SK-N-SH treated with all-trans-retinoic acid at 6 μM for 48 hours (cell line): ENCODE measurements at regions not wholly inside any gene's neighbourhood (a gene's known extent, or its start where the extent isn't known, plus 50 kb on each side); places are given as distances from the start of the nearest gene placed in this dataset.

ENCODE experiments used
- ATAC-seq: fragments of 200-7000 bp; cut with Tn5 transposase; 3 replicates; pipeline ENCODE4 v1.9.1; 2020; ENCODE audit warnings: mild to moderate bottlenecking, moderate library complexity
- CSDC2 ChIP-seq: fragments of 250-450 bp; sonication (Bioruptor Pico); IDR thresholded peaks from 2 replicates; pipeline ENCODE4 v1.5.0; 2020; ENCODE audit warnings: mild to moderate bottlenecking, moderate library complexity
- ESRRG ChIP-seq: fragments of 250-450 bp; sonication (Bioruptor Pico); IDR thresholded peaks from 2 replicates; pipeline ENCODE4 v1.6.1; 2021; ENCODE audit warnings: mild to moderate bottlenecking
- GLIS3 ChIP-seq: fragments of 250-450 bp; sonication (Bioruptor Pico); IDR thresholded peaks from 2 replicates; pipeline ENCODE4 v1.5.0; 2020; ENCODE audit warnings: mild to moderate bottlenecking, moderate library complexity
- ISL1 ChIP-seq: fragments of 250-450 bp; sonication (Bioruptor Pico); IDR thresholded peaks from 2 replicates; pipeline ENCODE4 v2.1.2; 2022; ENCODE audit warnings: mild to moderate bottlenecking, moderate library complexity
- OSR1 ChIP-seq: fragments of 250-450 bp; sonication (Bioruptor Pico); IDR thresholded peaks from 2 replicates; pipeline ENCODE4 v1.8.0; 2022; ENCODE audit warnings: moderate library complexity, mild to moderate bottlenecking, inconsistent platforms
- PPARA ChIP-seq: fragments of 250-450 bp; sonication (Bioruptor Pico); IDR thresholded peaks from 2 replicates; pipeline ENCODE4 v1.5.0; 2020; ENCODE audit warnings: mild to moderate bottlenecking, borderline replicate concordance
- RARB ChIP-seq: fragments of 250-450 bp; sonication (Bioruptor Pico); IDR thresholded peaks from 2 replicates; pipeline ENCODE4 v1.8.0; 2021; ENCODE audit warnings: mild to moderate bottlenecking, moderate library complexity
- TCF4 ChIP-seq: fragments of 250-450 bp; sonication (Bioruptor Pico); IDR thresholded peaks from 2 replicates; pipeline ENCODE4 v1.8.0; 2021; ENCODE audit warnings: mild to moderate bottlenecking, moderate library complexity, borderline replicate concordance
- TOX ChIP-seq: fragments of 250-450 bp; sonication (Bioruptor Pico); IDR thresholded peaks from 2 replicates; pipeline ENCODE4 v1.8.0; 2021; ENCODE audit warnings: mild to moderate bottlenecking, moderate library complexity, borderline replicate concordance
- ZC3H10 ChIP-seq: fragments of 250-450 bp; sonication (Bioruptor Pico); IDR thresholded peaks from 2 replicates; pipeline ENCODE4 v1.5.1; 2021; ENCODE audit warnings: mild to moderate bottlenecking, moderate library complexity
- ZFP3 ChIP-seq: fragments of 250-450 bp; sonication (Bioruptor Pico); IDR thresholded peaks from 2 replicates; pipeline ENCODE4 v1.5.0; 2020; ENCODE audit warnings: mild to moderate bottlenecking, moderate library complexity
- ZFP30 ChIP-seq: fragments of 450-650 bp; formaldehyde crosslinking; IDR thresholded peaks from 2 replicates; pipeline ENCODE4 v1.5.0; 2022; ENCODE audit warnings: mild to moderate bottlenecking, moderate library complexity
- ZNF565 ChIP-seq: fragments of 450-650 bp; formaldehyde crosslinking; conservative IDR thresholded peaks from 2 replicates; pipeline ENCODE4 v1.5.0; 2020; ENCODE audit warnings: low read depth, mild to moderate bottlenecking, moderate library complexity
- ZNF70 ChIP-seq: fragments of 450-650 bp; formaldehyde crosslinking; IDR thresholded peaks from 2 replicates; pipeline ENCODE4 v1.5.0; 2020; ENCODE audit warnings: mild to moderate bottlenecking, moderate library complexity
- ZNF8 ChIP-seq: fragments of 450-650 bp; formaldehyde crosslinking; IDR thresholded peaks from 2 replicates; pipeline ENCODE4 v1.5.0; 2020; ENCODE audit warnings: mild to moderate bottlenecking, moderate library complexity
- TF ChIP-seq, protein P1 (sequence below): fragments of 250-450 bp; sonication (Bioruptor Pico); IDR thresholded peaks from 2 replicates; pipeline ENCODE4 v1.5.0; 2020; ENCODE audit warnings: mild to moderate bottlenecking, moderate library complexity
- TF ChIP-seq, protein P2 (sequence below): fragments of 250-450 bp; sonication (Bioruptor Pico); IDR thresholded peaks from 2 replicates; pipeline ENCODE4 v1.5.1; 2021; ENCODE audit warnings: mild to moderate bottlenecking, moderate library complexity
- TF ChIP-seq, protein P3 (sequence below): fragments of 250-450 bp; sonication (Bioruptor Pico); IDR thresholded peaks from 2 replicates; pipeline ENCODE4 v1.5.1; 2020; ENCODE audit warnings: low read depth, mild to moderate bottlenecking, moderate library complexity
- TF ChIP-seq, protein P4 (sequence below): fragments of 250-450 bp; sonication (Bioruptor Pico); IDR thresholded peaks from 2 replicates; pipeline ENCODE4 v1.8.0; 2020; ENCODE audit warnings: mild to moderate bottlenecking, moderate library complexity, borderline replicate concordance
- TF ChIP-seq, protein P5 (sequence below): fragments of 250-450 bp; sonication (Bioruptor Pico); IDR thresholded peaks from 2 replicates; pipeline ENCODE4 v1.8.0; 2021; ENCODE audit warnings: low read depth, mild to moderate bottlenecking, moderate library complexity, borderline replicate concordance

DNA sequence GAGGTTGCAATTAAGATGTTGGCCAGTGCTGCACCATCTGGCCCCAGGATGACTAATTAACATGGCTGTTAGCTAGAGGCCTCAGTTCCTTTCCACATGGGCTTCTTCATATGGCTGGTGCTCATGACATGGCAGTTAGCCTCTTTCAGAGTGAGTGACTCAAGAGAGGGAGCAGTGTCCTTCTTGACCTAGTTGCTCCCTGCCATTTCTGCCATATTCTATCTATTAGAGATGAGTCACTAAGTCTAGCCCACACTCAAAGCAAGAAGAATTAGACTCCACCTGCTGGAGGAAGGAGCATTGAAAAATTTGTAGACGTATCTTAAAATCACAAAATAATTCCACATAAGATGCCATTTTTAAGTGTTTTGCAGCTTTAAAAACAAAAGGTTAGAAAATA, 651.2 kb upstream of the CCNG1 start (continued):
- TF ChIP-seq ZC3H10 (CRISPR knock-in tag): no peak
- no peak for TF ChIP-seq RARB (CRISPR knock-in tag)
- TF ChIP-seq, all 23 proteins: peak for 0

DNA sequence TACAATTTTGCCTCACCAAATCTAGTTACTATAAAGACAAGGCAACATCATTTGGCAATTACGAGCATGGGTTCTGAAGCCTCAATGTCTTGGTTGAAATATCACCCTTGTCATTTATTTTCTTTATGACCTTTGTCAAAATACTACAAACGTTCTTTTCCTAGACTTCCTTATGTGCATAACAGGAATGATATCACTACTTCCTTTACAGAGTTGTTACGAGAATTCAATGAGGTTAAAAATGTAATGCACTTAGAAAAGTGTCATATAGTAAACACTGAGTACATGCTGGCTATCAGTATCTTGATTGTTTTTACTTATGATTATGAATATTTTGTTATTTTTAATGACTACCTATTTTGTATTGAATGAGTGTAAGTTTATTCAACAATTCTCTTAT, 640.9 kb upstream of the CCNG1 start:
- TF ChIP-seq, protein P1, sequence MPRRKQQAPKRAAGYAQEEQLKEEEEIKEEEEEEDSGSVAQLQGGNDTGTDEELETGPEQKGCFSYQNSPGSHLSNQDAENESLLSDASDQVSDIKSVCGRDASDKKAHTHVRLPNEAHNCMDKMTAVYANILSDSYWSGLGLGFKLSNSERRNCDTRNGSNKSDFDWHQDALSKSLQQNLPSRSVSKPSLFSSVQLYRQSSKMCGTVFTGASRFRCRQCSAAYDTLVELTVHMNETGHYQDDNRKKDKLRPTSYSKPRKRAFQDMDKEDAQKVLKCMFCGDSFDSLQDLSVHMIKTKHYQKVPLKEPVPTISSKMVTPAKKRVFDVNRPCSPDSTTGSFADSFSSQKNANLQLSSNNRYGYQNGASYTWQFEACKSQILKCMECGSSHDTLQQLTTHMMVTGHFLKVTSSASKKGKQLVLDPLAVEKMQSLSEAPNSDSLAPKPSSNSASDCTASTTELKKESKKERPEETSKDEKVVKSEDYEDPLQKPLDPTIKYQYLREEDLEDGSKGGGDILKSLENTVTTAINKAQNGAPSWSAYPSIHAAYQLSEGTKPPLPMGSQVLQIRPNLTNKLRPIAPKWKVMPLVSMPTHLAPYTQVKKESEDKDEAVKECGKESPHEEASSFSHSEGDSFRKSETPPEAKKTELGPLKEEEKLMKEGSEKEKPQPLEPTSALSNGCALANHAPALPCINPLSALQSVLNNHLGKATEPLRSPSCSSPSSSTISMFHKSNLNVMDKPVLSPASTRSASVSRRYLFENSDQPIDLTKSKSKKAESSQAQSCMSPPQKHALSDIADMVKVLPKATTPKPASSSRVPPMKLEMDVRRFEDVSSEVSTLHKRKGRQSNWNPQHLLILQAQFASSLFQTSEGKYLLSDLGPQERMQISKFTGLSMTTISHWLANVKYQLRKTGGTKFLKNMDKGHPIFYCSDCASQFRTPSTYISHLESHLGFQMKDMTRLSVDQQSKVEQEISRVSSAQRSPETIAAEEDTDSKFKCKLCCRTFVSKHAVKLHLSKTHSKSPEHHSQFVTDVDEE (CRISPR knock-in tag): no peak
- TF ChIP-seq ESRRG (no peak), ZNF8 (CRISPR knock-in tag) (no peak)
- no peak for ATAC-seq

DNA sequence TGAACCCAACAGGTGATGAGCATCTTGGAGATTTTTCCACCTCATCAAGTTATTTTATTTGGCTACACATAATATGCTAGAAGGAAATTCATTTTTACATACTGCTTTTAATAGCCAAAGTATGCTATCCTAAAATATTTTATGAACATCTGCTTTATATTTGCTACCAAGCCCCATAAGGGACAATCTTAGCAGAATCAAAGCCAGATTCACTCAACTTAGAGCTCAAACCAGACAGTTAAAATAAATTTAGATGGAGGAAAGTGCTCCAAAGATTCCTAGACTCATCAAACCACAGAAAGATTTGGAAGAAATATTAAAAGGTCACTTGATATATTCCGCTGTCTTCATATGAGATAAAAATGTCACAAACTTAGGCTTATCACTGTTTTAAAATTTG, 637.1 kb upstream of the CCNG1 start:
- TF ChIP-seq, protein P2, sequence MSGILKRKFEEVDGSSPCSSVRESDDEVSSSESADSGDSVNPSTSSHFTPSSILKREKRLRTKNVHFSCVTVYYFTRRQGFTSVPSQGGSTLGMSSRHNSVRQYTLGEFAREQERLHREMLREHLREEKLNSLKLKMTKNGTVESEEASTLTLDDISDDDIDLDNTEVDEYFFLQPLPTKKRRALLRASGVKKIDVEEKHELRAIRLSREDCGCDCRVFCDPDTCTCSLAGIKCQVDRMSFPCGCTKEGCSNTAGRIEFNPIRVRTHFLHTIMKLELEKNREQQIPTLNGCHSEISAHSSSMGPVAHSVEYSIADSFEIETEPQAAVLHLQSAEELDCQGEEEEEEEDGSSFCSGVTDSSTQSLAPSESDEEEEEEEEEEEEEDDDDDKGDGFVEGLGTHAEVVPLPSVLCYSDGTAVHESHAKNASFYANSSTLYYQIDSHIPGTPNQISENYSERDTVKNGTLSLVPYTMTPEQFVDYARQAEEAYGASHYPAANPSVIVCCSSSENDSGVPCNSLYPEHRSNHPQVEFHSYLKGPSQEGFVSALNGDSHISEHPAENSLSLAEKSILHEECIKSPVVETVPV: no peak
- no peak for TF ChIP-seq CSDC2
- no peak for TF ChIP-seq ZNF8 (CRISPR knock-in tag)
- TF ChIP-seq OSR1 (CRISPR knock-in tag): no peak
- no peak for TF ChIP-seq GLIS3 (CRISPR knock-in tag)
- no peak for TF ChIP-seq RARB (CRISPR knock-in tag)
- no peak for TF ChIP-seq ZNF70
- no peak for TF ChIP-seq ZFP30 (CRISPR knock-in tag)
- TF ChIP-seq TCF4: no peak
- no peak for TF ChIP-seq ISL1 (CRISPR knock-in tag)
- TF ChIP-seq ZNF565 (CRISPR knock-in tag): no peak
- TF ChIP-seq ZFP3 (CRISPR knock-in tag): no peak
- TF ChIP-seq, protein P3, sequence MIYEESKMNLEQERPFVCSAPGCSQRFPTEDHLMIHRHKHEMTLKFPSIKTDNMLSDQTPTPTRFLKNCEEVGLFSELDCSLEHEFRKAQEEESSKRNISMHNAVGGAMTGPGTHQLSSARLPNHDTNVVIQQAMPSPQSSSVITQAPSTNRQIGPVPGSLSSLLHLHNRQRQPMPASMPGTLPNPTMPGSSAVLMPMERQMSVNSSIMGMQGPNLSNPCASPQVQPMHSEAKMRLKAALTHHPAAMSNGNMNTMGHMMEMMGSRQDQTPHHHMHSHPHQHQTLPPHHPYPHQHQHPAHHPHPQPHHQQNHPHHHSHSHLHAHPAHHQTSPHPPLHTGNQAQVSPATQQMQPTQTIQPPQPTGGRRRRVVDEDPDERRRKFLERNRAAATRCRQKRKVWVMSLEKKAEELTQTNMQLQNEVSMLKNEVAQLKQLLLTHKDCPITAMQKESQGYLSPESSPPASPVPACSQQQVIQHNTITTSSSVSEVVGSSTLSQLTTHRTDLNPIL (CRISPR knock-in tag): no peak
- no peak for TF ChIP-seq ESRRG
- TF ChIP-seq, protein P4, sequence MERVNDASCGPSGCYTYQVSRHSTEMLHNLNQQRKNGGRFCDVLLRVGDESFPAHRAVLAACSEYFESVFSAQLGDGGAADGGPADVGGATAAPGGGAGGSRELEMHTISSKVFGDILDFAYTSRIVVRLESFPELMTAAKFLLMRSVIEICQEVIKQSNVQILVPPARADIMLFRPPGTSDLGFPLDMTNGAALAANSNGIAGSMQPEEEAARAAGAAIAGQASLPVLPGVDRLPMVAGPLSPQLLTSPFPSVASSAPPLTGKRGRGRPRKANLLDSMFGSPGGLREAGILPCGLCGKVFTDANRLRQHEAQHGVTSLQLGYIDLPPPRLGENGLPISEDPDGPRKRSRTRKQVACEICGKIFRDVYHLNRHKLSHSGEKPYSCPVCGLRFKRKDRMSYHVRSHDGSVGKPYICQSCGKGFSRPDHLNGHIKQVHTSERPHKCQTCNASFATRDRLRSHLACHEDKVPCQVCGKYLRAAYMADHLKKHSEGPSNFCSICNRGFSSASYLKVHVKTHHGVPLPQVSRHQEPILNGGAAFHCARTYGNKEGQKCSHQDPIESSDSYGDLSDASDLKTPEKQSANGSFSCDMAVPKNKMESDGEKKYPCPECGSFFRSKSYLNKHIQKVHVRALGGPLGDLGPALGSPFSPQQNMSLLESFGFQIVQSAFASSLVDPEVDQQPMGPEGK (CRISPR knock-in tag): no peak
- TF ChIP-seq, protein P5, sequence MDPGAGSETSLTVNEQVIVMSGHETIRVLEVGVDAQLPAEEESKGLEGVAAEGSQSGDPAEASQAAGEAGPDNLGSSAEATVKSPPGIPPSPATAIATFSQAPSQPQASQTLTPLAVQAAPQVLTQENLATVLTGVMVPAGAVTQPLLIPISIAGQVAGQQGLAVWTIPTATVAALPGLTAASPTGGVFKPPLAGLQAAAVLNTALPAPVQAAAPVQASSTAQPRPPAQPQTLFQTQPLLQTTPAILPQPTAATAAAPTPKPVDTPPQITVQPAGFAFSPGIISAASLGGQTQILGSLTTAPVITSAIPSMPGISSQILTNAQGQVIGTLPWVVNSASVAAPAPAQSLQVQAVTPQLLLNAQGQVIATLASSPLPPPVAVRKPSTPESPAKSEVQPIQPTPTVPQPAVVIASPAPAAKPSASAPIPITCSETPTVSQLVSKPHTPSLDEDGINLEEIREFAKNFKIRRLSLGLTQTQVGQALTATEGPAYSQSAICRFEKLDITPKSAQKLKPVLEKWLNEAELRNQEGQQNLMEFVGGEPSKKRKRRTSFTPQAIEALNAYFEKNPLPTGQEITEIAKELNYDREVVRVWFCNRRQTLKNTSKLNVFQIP (CRISPR knock-in tag): no peak
- TF ChIP-seq PPARA (CRISPR knock-in tag): no peak
- no peak for TF ChIP-seq ZC3H10 (CRISPR knock-in tag)
- TF ChIP-seq, protein P1 (CRISPR knock-in tag): no peak
- no peak for TF ChIP-seq TOX (CRISPR knock-in tag)
- ATAC-seq: no peak
